ENCODE measurements at regions not wholly inside any gene's neighbourhood (a gene's known extent, or its start where the extent isn't known, plus 50 kb on each side); places are given as distances from the start of the nearest gene placed in this dataset.
"Not testable (repeated sequence)": the region's sequence is repeated elsewhere in the genome, so short reads cannot be mapped to it uniquely, and the experiment has no call there.

DNA sequence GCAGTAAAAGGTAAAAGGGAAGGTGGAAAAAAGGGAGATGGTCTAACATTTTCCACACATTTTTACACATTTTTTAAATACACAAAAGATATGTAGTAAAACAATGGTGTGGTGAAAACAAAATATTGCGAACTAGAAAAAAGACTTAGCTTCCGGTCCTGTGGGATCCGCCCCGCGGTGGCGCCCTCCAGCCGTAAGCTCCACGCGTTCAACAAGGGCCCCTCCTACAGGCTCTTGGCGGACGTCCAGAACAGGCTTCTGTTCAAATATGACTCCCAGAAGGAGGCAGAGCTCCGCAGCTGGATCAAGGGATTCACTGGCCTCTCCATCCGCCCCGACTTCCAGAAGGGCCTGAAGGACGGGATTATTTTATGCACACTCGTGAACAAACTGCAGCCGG, 134.1 kb upstream of the TEKT4 start:
- H2BK15ac ChIP-seq (ENCODE audit: low read length); H4K8ac ChIP-seq (ENCODE audit: extremely low read depth, insufficient read depth, low read length); FAIRE-seq; H3K27me3 ChIP-seq (replicated peaks in 1 of 4; ENCODE audit: control insufficient read depth in 3 of 4, extremely low read depth in 1 of 4, insufficient read depth in 3 of 4, low read length in 3 of 4); H2BK12ac ChIP-seq (ENCODE audit: low read depth, low read length); H4K91ac ChIP-seq (replicated peaks; ENCODE audit: insufficient read length, low read length); H2BK120ac ChIP-seq (replicated peaks; ENCODE audit: low read depth, low read length); H3K4me3 ChIP-seq (ENCODE audit: extremely low read depth in 1 of 4, insufficient read depth in 2 of 4, low read depth in 3 of 4, low read length in 4 of 4); H4K5ac ChIP-seq (ENCODE audit: insufficient read length, low read depth, low read length); DNase-seq (ENCODE audit: low read depth in 1 of 2, low spot score in 2 of 2); H3K18ac ChIP-seq (ENCODE audit: extremely low read depth, low read length); H4K20me1 ChIP-seq (replicated peaks in 1 of 2; ENCODE audit: control insufficient read depth in 1 of 2, insufficient read depth in 2 of 2, low read length in 2 of 2); H3K79me1 ChIP-seq (ENCODE audit: low read depth, low read length); H2BK5ac ChIP-seq (ENCODE audit: low read depth, low read length); H3K4me2 ChIP-seq (ENCODE audit: insufficient read depth in 1 of 2, low read depth in 2 of 2, low read length in 2 of 2); H3K23me2 ChIP-seq (ENCODE audit: low read depth, low read length); H3K79me2 ChIP-seq (ENCODE audit: control insufficient read depth in 1 of 2, insufficient read depth in 2 of 2, low read length in 2 of 2); H3K36me3 ChIP-seq (ENCODE audit: control insufficient read depth in 2 of 4, insufficient read depth in 4 of 4, low read length in 3 of 4); H3K56ac ChIP-seq (replicated peaks; ENCODE audit: insufficient read length, low read depth, low read length); H2AFZ ChIP-seq (ENCODE audit: low read length); H3K4me1 ChIP-seq (replicated peaks in 1 of 4; ENCODE audit: control insufficient read depth in 3 of 4, insufficient read depth in 4 of 4, low read length in 3 of 4); H2BK20ac ChIP-seq (ENCODE audit: low read length); CTCF ChIA-PET (ENCODE audit: partially characterized antibody); H2AK5ac ChIP-seq (ENCODE audit: low read depth, low read length); H3K23ac ChIP-seq (ENCODE audit: insufficient read length); H3K9ac ChIP-seq (replicated peaks in 1 of 4; ENCODE audit: extremely low read depth in 1 of 4, low read depth in 3 of 4, low read length in 3 of 4); H3K14ac ChIP-seq (ENCODE audit: insufficient read length); POLR2A ChIA-PET (ENCODE audit: partially characterized antibody); H3K4ac ChIP-seq (replicated peaks; ENCODE audit: insufficient read length, low read depth, low read length); H3K27ac ChIP-seq (ENCODE audit: low read depth, low read length): not testable (repeated sequence)
- 95% methylated on average over 11 of the region's 17 CpGs; no CpG with 5 or more reads in 1 of the 2 experiments for WGBS, 2 experiments (ENCODE audit: extremely low coverage in 1 of 2, insufficient coverage in 1 of 2, insufficient read length in 1 of 2, insufficient replicate concordance in 2 of 2, low coverage in 1 of 2, low lambda C conversion rate in 2 of 2, missing lambda C conversion rate in 1 of 2)
- peaks cover 0 to 27% of the 10 kb centered on the region in 2 experiments; a peak in 2 of 4 replicates for H3K9me3 ChIP-seq (ENCODE audit: insufficient read depth in 2 of 2, low read depth in 1 of 2, low read length in 1 of 2)

DNA sequence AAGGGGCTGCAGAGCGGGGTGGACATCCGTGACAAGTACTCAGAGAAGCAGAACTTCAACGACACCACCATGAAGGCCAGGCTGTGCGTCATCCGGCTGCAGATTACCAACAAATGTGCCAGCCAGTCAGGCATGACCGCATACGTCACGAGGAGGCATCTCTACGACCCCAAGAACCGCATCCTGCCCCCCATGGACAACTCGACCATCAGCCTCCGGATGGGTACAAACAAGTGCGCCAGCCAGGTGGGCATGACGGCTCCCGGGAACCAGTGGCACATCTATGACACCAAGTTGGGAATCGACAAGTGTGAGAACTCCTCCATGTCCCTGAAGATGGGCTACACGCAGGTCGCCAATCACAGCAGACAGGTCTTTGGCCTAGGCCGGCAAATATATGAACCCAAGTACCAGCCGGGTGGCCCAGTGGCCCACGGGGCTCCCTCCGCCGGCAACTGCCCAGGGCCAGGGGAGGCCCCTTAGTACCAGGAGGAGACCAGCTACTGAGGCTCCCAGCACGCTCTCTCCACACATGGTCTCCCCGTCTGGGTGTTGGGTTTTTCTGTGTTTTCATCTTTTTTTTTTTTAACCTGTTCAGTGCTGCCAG, 133.4 kb upstream of the TEKT4 start:
- H2BK20ac ChIP-seq (ENCODE audit: low read length); H2BK5ac ChIP-seq (ENCODE audit: low read depth, low read length); H4K91ac ChIP-seq (replicated peaks; ENCODE audit: insufficient read length, low read length); H3K27ac ChIP-seq (ENCODE audit: low read depth, low read length); H3K14ac ChIP-seq (ENCODE audit: insufficient read length); H3K18ac ChIP-seq (ENCODE audit: extremely low read depth, low read length); H3K27me3 ChIP-seq (replicated peaks in 1 of 4; ENCODE audit: control insufficient read depth in 3 of 4, extremely low read depth in 1 of 4, insufficient read depth in 3 of 4, low read length in 3 of 4); H3K36me3 ChIP-seq (ENCODE audit: control insufficient read depth in 2 of 4, insufficient read depth in 4 of 4, low read length in 3 of 4); H2BK12ac ChIP-seq (ENCODE audit: low read depth, low read length); H3K79me2 ChIP-seq (ENCODE audit: control insufficient read depth in 1 of 2, insufficient read depth in 2 of 2, low read length in 2 of 2); CTCF ChIA-PET (ENCODE audit: partially characterized antibody); H3K56ac ChIP-seq (replicated peaks; ENCODE audit: insufficient read length, low read depth, low read length); H3K23ac ChIP-seq (ENCODE audit: insufficient read length); H3K4ac ChIP-seq (replicated peaks; ENCODE audit: insufficient read length, low read depth, low read length); H2BK120ac ChIP-seq (replicated peaks; ENCODE audit: low read depth, low read length); H3K79me1 ChIP-seq (ENCODE audit: low read depth, low read length); H3K4me3 ChIP-seq (ENCODE audit: extremely low read depth in 1 of 4, insufficient read depth in 2 of 4, low read depth in 3 of 4, low read length in 4 of 4); DNase-seq (ENCODE audit: low read depth in 1 of 2, low spot score in 2 of 2); H4K20me1 ChIP-seq (replicated peaks in 1 of 2; ENCODE audit: control insufficient read depth in 1 of 2, insufficient read depth in 2 of 2, low read length in 2 of 2); H3K4me1 ChIP-seq (replicated peaks in 1 of 4; ENCODE audit: control insufficient read depth in 3 of 4, insufficient read depth in 4 of 4, low read length in 3 of 4); FAIRE-seq; H2BK15ac ChIP-seq (ENCODE audit: low read length); H2AK5ac ChIP-seq (ENCODE audit: low read depth, low read length); H3K23me2 ChIP-seq (ENCODE audit: low read depth, low read length); H2AFZ ChIP-seq (ENCODE audit: low read length); H4K5ac ChIP-seq (ENCODE audit: insufficient read length, low read depth, low read length); H4K8ac ChIP-seq (ENCODE audit: extremely low read depth, insufficient read depth, low read length); H3K4me2 ChIP-seq (ENCODE audit: insufficient read depth in 1 of 2, low read depth in 2 of 2, low read length in 2 of 2); H3K9ac ChIP-seq (replicated peaks in 1 of 4; ENCODE audit: extremely low read depth in 1 of 4, low read depth in 3 of 4, low read length in 3 of 4); POLR2A ChIA-PET (ENCODE audit: partially characterized antibody): not testable (repeated sequence)
- H3K9me3 ChIP-seq (ENCODE audit: insufficient read depth in 2 of 2, low read depth in 1 of 2, low read length in 1 of 2): peaks cover 0 to 27% of the 10 kb centered on the region in 2 experiments; a peak in 2 of 4 replicates
- WGBS, 2 experiments (ENCODE audit: extremely low coverage in 1 of 2, insufficient coverage in 1 of 2, insufficient read length in 1 of 2, insufficient replicate concordance in 2 of 2, low coverage in 1 of 2, low lambda C conversion rate in 2 of 2, missing lambda C conversion rate in 1 of 2): 97% methylated on average over 25 of the region's 25 CpGs; no CpG with 5 or more reads in 1 of the 2 experiments
